Muscle layer of duodenum (tissue), 2 donors: ENCODE measurements at regions not wholly inside any gene's neighbourhood (a gene's known extent, or its start where the extent isn't known, plus 50 kb on each side); places are given as distances from the start of the nearest gene placed in this dataset.

Source experiments
- H3K27ac ChIP-seq: one replicate; pipeline ENCODE4 v1.7.0; 2013; ENCODE audit warnings: mild to moderate bottlenecking, low read length
- H3K27me3 ChIP-seq: one replicate; pipeline ENCODE4 v1.7.0; 2013; ENCODE audit warnings: low read depth, mild to moderate bottlenecking, control low read depth, low read length
- H3K36me3 ChIP-seq, 2 donors: one replicate each; pipeline ENCODE4 v1.7.0; 2013; ENCODE audit warnings: low read length in 2 of 2, control low read depth in 1 of 2, mild to moderate bottlenecking in 1 of 2; ENCODE audit not compliant: insufficient read depth in 2 of 2, control insufficient read depth in 1 of 2
- H3K4me1 ChIP-seq, 2 donors: one replicate each; pipeline ENCODE4 v1.7.0; 2013; ENCODE audit warnings: low read length in 2 of 2, mild to moderate bottlenecking in 2 of 2, control low read depth in 1 of 2, moderate library complexity in 1 of 2; ENCODE audit not compliant: insufficient read depth in 2 of 2, control insufficient read depth in 1 of 2
- H3K4me3 ChIP-seq, 2 donors: one replicate each; pipeline ENCODE4 v1.7.0; 2013; ENCODE audit warnings: low read length in 2 of 2, low read depth in 1 of 2, mild to moderate bottlenecking in 1 of 2
- H3K9me3 ChIP-seq, 2 donors: one replicate each; pipeline ENCODE4 v1.7.0; 2013; ENCODE audit warnings: low read length in 2 of 2, control low read depth in 1 of 2, mild to moderate bottlenecking in 1 of 2; ENCODE audit not compliant: control insufficient read depth in 1 of 2
- donor health status: healthy.

DNA sequence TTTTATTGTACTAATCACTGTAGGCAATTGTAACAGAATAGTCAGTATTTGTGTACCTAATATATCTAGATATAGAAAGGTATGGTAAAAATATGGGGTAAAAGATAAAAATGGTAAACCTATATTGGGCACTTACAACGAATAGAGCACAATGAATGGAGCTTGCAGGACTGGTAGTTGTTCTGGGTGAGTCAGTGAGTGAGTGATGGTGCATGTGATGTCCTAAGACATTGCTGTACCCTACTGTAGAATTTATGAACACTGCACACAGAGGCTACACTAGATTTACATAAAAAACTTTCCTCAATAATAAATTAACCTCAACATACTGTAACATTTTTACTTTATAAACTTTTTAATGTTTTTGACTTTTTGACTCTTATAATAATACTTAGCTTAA lies 274.3 kb upstream of the PPP2R3A start:
- H3K36me3 ChIP-seq: no peaks in the 10 kb centered on the region
- H3K4me1 ChIP-seq: no peaks in the 10 kb centered on the region
- no peak overlapping the region for H3K4me3 ChIP-seq
- H3K9me3 ChIP-seq: no peaks in the 10 kb centered on the region
- H3K27me3 ChIP-seq: no peaks in the 10 kb centered on the region
- H3K27ac ChIP-seq: no peak overlapping the region

DNA sequence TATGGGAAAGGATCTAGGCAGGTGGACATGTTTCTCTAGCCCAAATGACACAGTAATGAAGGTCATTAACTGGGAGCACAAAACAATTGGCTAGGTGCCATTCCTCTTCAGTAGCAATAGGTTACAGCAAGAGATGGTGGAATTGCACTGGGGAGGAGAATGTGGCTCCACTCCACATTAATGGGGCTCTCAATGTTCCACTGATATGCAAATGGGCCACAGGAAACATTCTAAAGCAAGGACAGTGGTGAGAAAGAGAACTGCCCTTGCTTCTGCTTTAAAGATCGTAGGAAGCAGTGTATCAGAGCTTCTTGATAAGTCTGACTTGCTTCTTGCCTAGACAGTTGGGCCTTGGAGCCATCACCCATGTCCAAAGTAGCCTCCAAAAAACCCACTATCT lies 271.4 kb upstream of the PPP2R3A start:
- Histone ChIP-seq H3K27ac (no peak overlapping the region), H3K4me3 (no peak overlapping the region), H3K9me3 (no peaks in the 10 kb centered on the region), H3K4me1 (no peaks in the 10 kb centered on the region), H3K36me3 (no peaks in the 10 kb centered on the region), H3K27me3 (no peaks in the 10 kb centered on the region)

DNA sequence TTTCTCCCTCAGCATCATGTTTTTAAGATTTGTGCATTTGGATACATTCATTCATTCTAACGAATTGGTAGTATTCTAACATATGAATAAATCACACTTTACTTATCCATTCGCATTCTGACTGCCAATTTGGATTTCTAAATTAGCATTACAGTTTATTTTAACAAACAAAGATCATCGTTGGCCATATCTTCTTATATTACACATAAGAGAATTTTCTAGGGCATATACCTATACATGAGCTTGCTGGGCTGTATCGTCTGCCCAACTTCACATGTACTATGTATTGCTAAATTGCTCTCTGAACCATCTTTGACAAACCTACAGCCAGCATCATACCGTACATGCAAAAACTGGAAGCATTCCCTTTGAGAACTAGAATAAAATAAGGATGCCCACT lies 265.8 kb upstream of the PPP2R3A start:
- Histone ChIP-seq H3K4me1 (no peaks in the 10 kb centered on the region), H3K9me3 (no peaks in the 10 kb centered on the region), H3K27ac (no peak overlapping the region), H3K27me3 (no peaks in the 10 kb centered on the region), H3K4me3 (no peak overlapping the region), H3K36me3 (no peaks in the 10 kb centered on the region)

DNA sequence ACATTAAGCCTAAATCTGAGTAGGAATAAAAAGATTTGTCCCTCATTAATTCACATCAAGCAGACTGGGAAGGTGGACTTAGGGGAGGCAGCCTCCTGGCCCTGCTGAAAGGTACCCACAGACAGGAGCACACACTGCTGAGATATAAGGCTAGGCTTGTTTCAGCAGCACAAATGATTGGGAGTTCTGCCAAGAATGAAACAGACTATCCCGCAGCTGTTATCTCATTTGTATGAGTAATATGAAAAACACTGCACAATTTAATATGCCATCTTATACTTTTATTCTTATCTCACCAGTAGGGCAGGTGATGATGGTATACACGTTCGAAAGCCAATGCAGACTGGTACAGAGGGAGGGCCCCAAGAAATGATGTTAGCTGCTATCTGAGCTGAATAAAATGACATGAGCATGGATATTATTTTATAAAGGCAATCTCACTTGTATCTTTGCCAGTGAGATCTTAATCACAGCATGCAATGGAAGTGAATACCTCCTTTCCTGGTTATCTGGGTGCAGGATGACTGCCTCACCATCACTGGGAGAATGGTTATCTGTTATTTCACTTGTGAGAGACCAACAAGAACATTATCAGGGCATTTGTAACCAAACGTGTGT lies 258.7 kb upstream of the PPP2R3A start:
- no peaks in the 10 kb centered on the region for H3K4me1 ChIP-seq
- no peak overlapping the region for H3K27ac ChIP-seq
- H3K4me3 ChIP-seq: no peak overlapping the region
- H3K27me3 ChIP-seq: no peaks in the 10 kb centered on the region
- no peaks in the 10 kb centered on the region for H3K36me3 ChIP-seq
- no peaks in the 10 kb centered on the region for H3K9me3 ChIP-seq

DNA sequence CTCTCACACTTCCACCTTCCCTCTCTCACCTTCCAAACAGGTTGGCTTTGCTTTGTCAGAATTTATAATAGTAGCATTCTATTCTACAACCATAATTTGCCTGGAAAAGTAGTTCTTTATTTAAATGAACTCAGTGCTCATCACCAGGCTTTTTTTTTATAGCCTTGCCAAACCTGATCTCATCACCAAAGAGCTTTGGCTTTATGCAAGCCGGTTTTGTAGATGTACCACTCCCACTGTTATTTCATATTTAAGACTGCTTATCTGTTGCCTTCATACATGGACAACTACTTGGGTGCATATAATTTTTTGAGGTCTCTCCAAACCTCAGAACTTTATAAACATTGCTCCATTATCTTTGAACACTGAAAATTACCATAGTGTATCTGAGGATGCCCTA lies 246.1 kb upstream of the PPP2R3A start:
- Histone ChIP-seq H3K4me3 (no peak overlapping the region), H3K27me3 (no peaks in the 10 kb centered on the region), H3K4me1 (no peaks in the 10 kb centered on the region), H3K36me3 (no peaks in the 10 kb centered on the region), H3K27ac (no peak overlapping the region), H3K9me3 (no peaks in the 10 kb centered on the region)

DNA sequence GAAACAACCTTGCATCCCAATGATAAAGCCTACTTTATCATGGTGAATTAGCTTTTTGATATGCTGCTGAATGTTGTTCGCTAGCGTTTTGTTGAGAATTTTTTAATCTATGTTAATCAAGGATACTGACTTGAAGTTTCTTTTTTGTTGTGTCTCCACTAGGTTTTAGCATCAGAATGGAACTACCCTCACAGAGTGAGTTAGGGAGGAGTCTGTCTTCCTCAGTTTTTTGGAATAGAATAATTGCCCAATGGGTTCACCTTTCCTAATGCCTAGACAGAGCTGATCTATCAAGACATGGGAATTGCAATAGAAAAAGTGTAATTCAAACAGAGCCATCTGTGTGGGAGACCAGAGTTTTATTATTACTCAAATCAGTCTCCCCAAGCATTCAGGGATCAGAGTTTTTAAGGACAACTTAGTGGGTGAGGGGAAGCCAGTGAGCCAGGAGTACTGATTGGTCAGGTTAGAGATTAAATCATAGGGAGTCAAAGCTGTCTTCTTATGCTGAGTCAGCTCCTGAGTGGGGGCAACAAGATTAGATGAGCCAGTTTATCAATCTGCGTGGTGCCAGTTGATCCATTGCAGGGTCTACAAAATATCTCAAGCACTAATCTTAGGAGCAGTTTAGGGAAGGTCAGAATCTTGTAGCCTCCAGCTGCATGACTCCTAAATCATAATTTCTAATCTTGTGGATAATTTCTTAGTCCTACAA lies 237.4 kb upstream of the PPP2R3A start:
- H3K4me1 ChIP-seq: no peaks in the 10 kb centered on the region
- H3K27me3 ChIP-seq: no peaks in the 10 kb centered on the region
- peaks cover 0 to 25% of the 10 kb centered on the region in 2 donors for H3K9me3 ChIP-seq
- H3K4me3 ChIP-seq: no peak overlapping the region
- no peak overlapping the region for H3K27ac ChIP-seq
- H3K36me3 ChIP-seq: no peaks in the 10 kb centered on the region

DNA sequence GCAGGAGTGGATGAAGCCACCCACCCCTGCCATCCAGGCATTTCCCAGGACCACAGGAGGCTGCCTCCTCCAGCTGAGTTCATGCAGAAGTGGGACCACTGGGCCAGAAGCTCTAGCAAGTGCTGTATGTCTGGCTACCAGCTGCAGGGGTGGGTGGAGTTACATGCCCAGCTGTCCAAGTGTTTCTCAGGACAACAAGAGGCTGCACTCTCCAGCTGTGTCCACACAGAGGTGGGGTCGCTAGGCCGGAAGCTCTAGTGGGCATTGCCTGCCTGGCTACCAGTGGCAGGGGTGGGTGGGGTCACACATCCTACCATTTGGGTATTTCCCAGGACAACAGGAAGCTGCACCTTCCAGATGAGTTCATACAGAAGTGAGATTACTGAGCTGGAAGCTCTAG lies 234.0 kb upstream of the PPP2R3A start:
- H3K9me3 ChIP-seq: peaks cover 0 to 22% of the 10 kb centered on the region in 2 donors
- no peak overlapping the region for H3K4me3 ChIP-seq
- no peak overlapping the region for H3K27ac ChIP-seq
- no peaks in the 10 kb centered on the region for H3K4me1 ChIP-seq
- no peaks in the 10 kb centered on the region for H3K36me3 ChIP-seq
- no peaks in the 10 kb centered on the region for H3K27me3 ChIP-seq

DNA sequence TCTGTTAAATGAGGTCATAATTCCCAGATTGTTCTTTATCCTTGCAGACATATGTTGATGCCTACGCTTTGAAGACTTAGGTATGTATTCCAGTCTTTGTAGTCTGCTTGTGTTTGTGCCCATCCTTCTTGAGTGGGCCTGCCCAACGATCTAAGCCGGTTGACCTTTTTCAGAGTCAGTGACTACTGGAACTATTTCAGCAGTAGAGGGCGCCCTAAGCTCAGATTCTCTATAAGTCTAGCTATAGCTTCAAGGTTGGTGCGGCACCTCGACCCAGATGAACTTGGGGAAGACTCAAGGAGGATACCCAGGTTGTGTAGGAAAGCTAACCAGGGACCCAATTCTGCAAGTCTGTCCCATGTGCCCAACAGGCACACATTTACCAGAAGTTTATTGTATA lies 228.8 kb upstream of the PPP2R3A start:
- Histone ChIP-seq H3K4me1 (no peaks in the 10 kb centered on the region), H3K27me3 (no peaks in the 10 kb centered on the region), H3K36me3 (no peaks in the 10 kb centered on the region), H3K4me3 (peak overlapping the region in 1 of 2 donors; percentile 8), H3K9me3 (peaks cover 0 to 20% of the 10 kb centered on the region in 2 donors), H3K27ac (no peak overlapping the region)

DNA sequence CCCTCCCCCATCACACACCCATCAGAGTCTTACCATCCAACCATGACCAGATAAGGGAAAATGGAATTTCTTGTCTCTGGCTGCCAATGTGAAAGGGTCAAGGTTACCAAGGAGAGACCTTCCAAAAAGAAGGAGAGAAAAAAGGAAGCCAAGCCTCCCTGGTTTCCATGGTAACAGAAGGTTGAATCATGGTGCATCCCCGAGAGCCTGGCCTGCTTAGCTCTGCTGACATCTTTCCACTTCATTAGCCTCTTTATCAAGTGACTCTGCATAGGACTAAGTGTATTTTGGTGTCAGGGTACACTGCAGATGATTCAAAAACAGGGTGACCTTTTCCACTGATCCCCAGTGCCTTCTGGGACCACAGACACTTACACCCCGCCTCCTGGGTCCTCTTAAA lies 225.7 kb upstream of the PPP2R3A start:
- H3K9me3 ChIP-seq: peaks cover 0 to 18% of the 10 kb centered on the region in 2 donors
- no peak overlapping the region for H3K4me3 ChIP-seq
- no peak overlapping the region for H3K27ac ChIP-seq
- no peaks in the 10 kb centered on the region for H3K4me1 ChIP-seq
- H3K36me3 ChIP-seq: no peaks in the 10 kb centered on the region
- H3K27me3 ChIP-seq: no peaks in the 10 kb centered on the region

DNA sequence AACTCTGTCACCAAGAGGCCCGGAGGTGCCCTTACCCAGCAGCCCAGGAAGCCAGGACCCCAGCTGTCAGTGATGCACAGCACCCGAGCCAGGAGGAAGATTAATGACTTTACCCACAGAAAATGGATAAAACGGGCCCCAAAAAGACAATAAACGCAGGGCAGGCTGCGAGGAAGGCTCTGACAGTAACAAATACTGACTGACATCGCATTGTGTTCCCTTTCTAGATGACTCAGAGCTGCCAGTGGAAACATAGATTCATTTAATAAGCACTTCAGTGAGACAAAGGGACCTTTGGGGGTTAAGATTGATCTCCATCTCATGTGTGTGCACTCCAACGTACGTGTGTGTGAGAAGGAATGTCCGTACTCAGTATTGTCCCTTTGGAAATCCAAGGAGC lies 225.3 kb upstream of the PPP2R3A start:
- peaks cover 0 to 18% of the 10 kb centered on the region in 2 donors for H3K9me3 ChIP-seq
- H3K4me1 ChIP-seq: no peaks in the 10 kb centered on the region
- no peaks in the 10 kb centered on the region for H3K27me3 ChIP-seq
- H3K4me3 ChIP-seq: no peak overlapping the region
- H3K36me3 ChIP-seq: no peaks in the 10 kb centered on the region
- no peak overlapping the region for H3K27ac ChIP-seq

DNA sequence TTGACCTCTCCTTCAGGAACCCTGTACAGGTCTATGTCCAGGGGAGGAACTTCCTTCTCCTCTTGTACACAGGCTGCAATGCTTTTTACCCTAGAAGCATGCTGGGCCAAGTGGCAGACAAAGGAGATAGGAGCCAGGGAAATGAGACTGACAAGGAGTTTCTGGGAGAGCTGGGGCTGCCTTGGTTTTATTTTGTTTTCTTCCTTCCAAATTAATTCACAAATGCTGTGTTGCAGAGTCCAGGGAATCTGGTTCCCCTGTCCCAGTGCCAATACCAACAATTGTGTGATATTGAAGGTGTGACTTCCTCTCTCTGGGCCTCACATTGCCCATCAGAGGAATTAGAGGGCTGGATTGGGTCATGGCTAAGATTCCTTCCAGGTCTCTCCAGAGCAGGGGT lies 224.8 kb upstream of the PPP2R3A start:
- Histone ChIP-seq H3K27ac (no peak overlapping the region), H3K4me1 (no peaks in the 10 kb centered on the region), H3K4me3 (no peak overlapping the region), H3K36me3 (no peaks in the 10 kb centered on the region), H3K9me3 (peaks cover 0 to 16% of the 10 kb centered on the region in 2 donors), H3K27me3 (no peaks in the 10 kb centered on the region)

DNA sequence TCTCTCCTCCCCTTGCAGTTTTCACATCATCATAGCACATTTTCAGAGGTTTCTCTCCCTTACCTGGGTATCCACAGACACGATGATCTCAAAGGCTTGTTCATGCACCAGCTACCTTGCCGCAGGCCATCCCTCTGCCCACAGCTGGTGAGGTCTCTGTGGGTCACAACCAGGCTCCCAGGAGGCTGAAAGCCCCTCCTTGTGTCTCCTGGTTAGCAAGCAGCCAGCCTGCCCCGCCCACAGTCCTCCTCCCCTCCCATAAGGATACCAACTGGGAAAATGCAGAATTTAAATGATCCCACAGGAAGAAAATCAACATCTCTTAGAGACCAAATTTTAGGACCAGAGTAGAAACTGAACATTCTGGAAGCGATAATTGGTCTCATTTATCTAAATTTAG lies 213.5 kb upstream of the PPP2R3A start:
- Histone ChIP-seq H3K36me3 (no peaks in the 10 kb centered on the region), H3K27ac (no peak overlapping the region), H3K27me3 (no peaks in the 10 kb centered on the region), H3K4me1 (no peaks in the 10 kb centered on the region), H3K4me3 (no peak overlapping the region), H3K9me3 (no peaks in the 10 kb centered on the region)
